Left forelimb (tissue), 1 donor: ENCODE measurements at regions not wholly inside any gene's neighbourhood (a gene's known extent, or its start where the extent isn't known, plus 50 kb on each side); places are given as distances from the start of the nearest gene placed in this dataset.
"Not testable (repeated sequence)": the region's sequence is repeated elsewhere in the genome, so short reads cannot be mapped to it uniquely, and the experiment has no call there.

ENCODE experiments used
- DNase-seq: peaks from one replicate; pipeline ENCODE4 v3.0.0-alpha.2; 2018; ENCODE audit warnings: low spot score

DNA sequence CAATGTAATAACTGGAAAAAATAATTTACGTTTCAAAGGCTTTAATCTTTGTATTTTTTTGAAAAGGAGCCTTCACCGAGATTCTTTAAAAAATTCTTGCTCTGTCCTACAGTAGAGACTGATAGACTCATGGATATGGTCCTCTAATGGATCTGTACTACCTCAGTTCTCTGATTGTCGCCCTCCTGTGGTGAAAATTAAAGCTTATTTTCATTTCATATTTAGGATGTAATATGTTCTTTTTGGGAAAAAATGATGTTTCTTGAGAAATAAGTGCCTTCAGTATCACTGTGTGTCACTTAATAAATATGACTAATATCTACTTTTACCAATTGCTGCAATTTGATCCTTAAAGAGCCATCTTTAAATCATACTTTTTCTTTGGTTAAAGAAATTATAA lies 4593.3 kb upstream of the OR11H1 start:
- not testable (repeated sequence) for DNase-seq

DNA sequence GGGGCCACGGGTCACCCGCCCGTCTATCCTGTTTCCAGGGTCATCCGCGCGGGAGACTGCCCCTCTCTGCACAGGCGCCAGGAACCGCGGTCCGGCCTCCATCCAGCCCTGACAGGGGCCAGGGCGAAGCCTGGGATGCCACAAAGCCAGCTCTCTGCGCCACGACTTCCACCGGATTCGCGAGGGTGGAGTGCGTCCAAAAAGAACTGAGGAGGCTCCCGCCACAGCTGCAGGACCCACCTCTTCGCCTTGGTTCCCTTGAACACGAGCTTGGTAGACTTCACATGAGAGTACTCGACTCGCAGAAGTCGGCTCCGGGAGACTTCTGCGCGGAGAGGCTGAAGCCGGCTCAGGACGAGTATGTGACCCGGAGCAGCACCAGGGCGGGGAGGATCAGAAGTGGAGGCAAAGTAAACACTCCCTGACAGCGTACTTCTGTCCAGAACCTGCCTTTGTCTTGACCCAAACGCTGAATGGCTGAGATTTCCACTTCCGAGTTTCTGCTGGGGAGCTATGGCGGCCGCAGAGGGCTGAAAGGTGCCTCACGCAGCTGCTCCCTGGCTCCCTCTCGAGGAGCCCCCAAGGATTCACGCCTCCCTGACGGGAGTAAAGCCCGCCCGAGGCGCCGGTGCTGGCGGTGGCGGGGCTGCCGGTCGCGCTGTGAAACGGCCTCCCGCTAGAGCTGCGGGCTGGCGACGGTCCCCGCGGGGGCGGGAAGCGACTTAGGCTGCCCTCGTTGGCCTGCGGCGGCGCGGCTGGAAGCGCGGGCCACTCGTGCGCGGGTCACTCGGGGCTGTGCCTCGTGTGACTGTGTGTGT lies 4566.7 kb upstream of the OR11H1 start:
- peak; percentile 63 for DNase-seq

DNA sequence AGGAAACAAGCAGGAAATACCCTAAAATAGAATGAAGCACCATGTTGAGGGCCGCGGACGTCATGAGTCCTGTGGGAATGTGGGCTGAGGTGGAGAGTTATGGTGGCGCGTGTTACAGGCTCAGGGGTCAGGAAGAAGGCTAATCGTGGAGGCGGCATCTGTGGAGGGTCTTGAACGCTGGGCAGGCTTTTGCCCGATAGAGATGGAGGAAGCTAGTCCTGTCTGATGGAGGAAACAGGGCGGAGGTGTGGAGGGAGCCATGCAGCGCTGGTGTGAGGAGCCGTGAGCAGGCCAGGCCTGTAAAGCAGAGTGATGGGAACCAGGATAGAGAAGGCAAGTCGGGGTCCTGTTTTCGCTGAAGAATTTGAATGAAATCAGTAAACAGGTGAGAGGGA lies 4566.1 kb upstream of the OR11H1 start:
- DNase-seq: not testable (repeated sequence)
